GM12878 (cell line): ENCODE measurements at regions not wholly inside any gene's neighbourhood (a gene's known extent, or its start where the extent isn't known, plus 50 kb on each side); places are given as distances from the start of the nearest gene placed in this dataset.
"Not testable (repeated sequence)": the region's sequence is repeated elsewhere in the genome, so short reads cannot be mapped to it uniquely, and the experiment has no call there.

Experiments
- ATAC-seq: fragments of 200-7000 bp; cut with Tn5 transposase; 3 replicates; pipeline ENCODE4 v1.9.1; 2020; ENCODE audit warnings: mild to moderate bottlenecking, moderate library complexity
- BruUV-seq: library from RNA; stranded (reverse); fragments of 400-500 nt; replicated peaks from 2 replicates; lab custom pipeline; 2021; lab: Mats Ljungman, UMichigan
- CTCF ChIA-PET: fragments of 300-600 bp; sonication (Branson Sonifier 250); formaldehyde crosslinking; extraction: SDS; loops from one replicate; lab custom pipeline; 2021; ENCODE audit warnings: inconsistent platforms; lab: Yijun Ruan, JAX
- POLR2A ChIA-PET: fragments of 350-600 bp; formaldehyde crosslinking; extraction: SDS; loops from one replicate; lab custom pipeline; 2021; ENCODE audit warnings: inconsistent platforms; lab: Charles Lee
- RAD21 ChIA-PET: fragments of 300-600 bp; sonication (Branson Sonifier 250); formaldehyde crosslinking; loops from one replicate; lab custom pipeline; 2023; ENCODE audit warnings: antibody characterized with exemption; ENCODE audit not compliant: unreplicated experiment; lab: Charles Lee
- SMC1A ChIA-PET: fragments of 300-600 bp; sonication (Branson Sonifier 250); formaldehyde crosslinking; loops from one replicate; lab custom pipeline; 2023; ENCODE audit not compliant: unreplicated experiment, uncharacterized antibody; lab: Charles Lee
- DNase-seq: peaks from one replicate; pipeline ENCODE4 v3.0.0-alpha.2; 2011; ENCODE audit warnings: low read depth, low spot score
- FAIRE-seq: peaks from 3 replicates; lab custom pipeline; 2011; peaks lifted over from hg19 to GRCh38; lab: Jason Lieb, UNC
- H2AFZ ChIP-seq: 2 replicates; pipeline ENCODE4 v1.6.0; 2011; ENCODE audit warnings: low read depth, low read length, control low read depth; ENCODE audit not compliant: control insufficient read depth
- H3K27ac ChIP-seq: 2 replicates; pipeline ENCODE4 v1.5.1; 2011; ENCODE audit warnings: control low read depth; ENCODE audit not compliant: control insufficient read depth, insufficient read depth
- H3K27me3 ChIP-seq, 2 experiments: replicated peaks in 1 of 2; 2 replicates each; pipeline versions ENCODE4 v1.6.0 to v1.6.1; 2011; ENCODE audit warnings: low read length in 1 of 2; ENCODE audit not compliant: control insufficient read depth in 2 of 2, insufficient read depth in 2 of 2
- H3K36me3 ChIP-seq, 2 experiments: 2 replicates each; pipeline ENCODE4 v1.5.1; 2011; ENCODE audit warnings: low read length in 1 of 2; ENCODE audit not compliant: control insufficient read depth in 2 of 2, insufficient read depth in 2 of 2
- H3K4me1 ChIP-seq: 2 replicates; pipeline ENCODE4 v1.6.1; 2011; ENCODE audit warnings: mild to moderate bottlenecking, low read length, moderate library complexity, mixed read lengths; ENCODE audit not compliant: control insufficient read depth, insufficient read depth
- H3K4me2 ChIP-seq: 2 replicates; pipeline ENCODE4 v1.6.0; 2011; ENCODE audit warnings: control low read depth; ENCODE audit not compliant: control insufficient read depth, insufficient read depth
- H3K4me3 ChIP-seq: fragments of 200-600 bp; sonication (generic); 2 replicates; pipeline ENCODE4 v1.5.1; 2016
- H3K79me2 ChIP-seq: 2 replicates; pipeline ENCODE4 v1.6.0; 2011; ENCODE audit warnings: low read length; ENCODE audit not compliant: control insufficient read depth, insufficient read depth
- H3K9ac ChIP-seq: 2 replicates; pipeline ENCODE4 v1.8.0; 2011; ENCODE audit warnings: low read length, control low read depth, mixed read lengths; ENCODE audit not compliant: control insufficient read depth, insufficient read depth
- H3K9me3 ChIP-seq: replicated peaks from 3 replicates; pipeline ENCODE4 v1.5.1; 2011; ENCODE audit warnings: mild to moderate bottlenecking, low read length; ENCODE audit not compliant: control insufficient read depth, insufficient read depth
- H4K20me1 ChIP-seq: 2 replicates; pipeline ENCODE4 v1.6.0; 2011; ENCODE audit not compliant: control insufficient read depth, insufficient read depth
- ATF7 ChIP-seq: fragments of 450-650 bp; IDR thresholded peaks from 2 replicates; pipeline ENCODE4 v1.6.1; 2016; ENCODE audit warnings: low read depth, mild to moderate bottlenecking
- BRCA1 ChIP-seq: IDR thresholded peaks from 2 replicates; pipeline ENCODE4 v1.6.1; 2011; ENCODE audit warnings: low read depth, low read length, improper control_type of control experiment
- ESRRA ChIP-seq: IDR thresholded peaks from 2 replicates; pipeline ENCODE4 v1.6.1; 2012; ENCODE audit warnings: mild to moderate bottlenecking, low read length, improper control_type of control experiment
- ETV6 ChIP-seq, 2 experiments: fragments of 450-650 bp in 1 of 2; IDR thresholded peaks in 1 of 2; conservative IDR thresholded peaks in 1 of 2; 2 replicates each; pipeline ENCODE4 v1.6.1; 2014; ENCODE audit warnings: antibody characterized with exemption in 1 of 2, borderline replicate concordance in 1 of 2, low read depth in 1 of 2, mild to moderate bottlenecking in 1 of 2, moderate library complexity in 1 of 2
- IKZF1 ChIP-seq: fragments of 450-650 bp; conservative IDR thresholded peaks from 2 replicates; pipeline ENCODE4 v1.6.1; 2017; ENCODE audit warnings: antibody characterized with exemption, mild to moderate bottlenecking
- KLF5 ChIP-seq: fragments of 450-650 bp; IDR thresholded peaks from 2 replicates; pipeline ENCODE4 v1.6.1; 2014; ENCODE audit warnings: mild to moderate bottlenecking; ENCODE audit not compliant: partially characterized antibody
- NR2C1 ChIP-seq: fragments of 450-650 bp; IDR thresholded peaks from 2 replicates; pipeline ENCODE4 v1.6.1; 2017; ENCODE audit warnings: antibody characterized with exemption, mild to moderate bottlenecking, moderate library complexity
- SREBF1 ChIP-seq: IDR thresholded peaks from 2 replicates; pipeline ENCODE4 v1.6.1; 2012; ENCODE audit warnings: mild to moderate bottlenecking, low read length
- STAT1 ChIP-seq: fragments of 450-650 bp; conservative IDR thresholded peaks from 2 replicates; pipeline ENCODE4 v1.6.1; 2014; ENCODE audit warnings: antibody characterized with exemption, mild to moderate bottlenecking
- ZSCAN29 ChIP-seq: fragments of 450-650 bp; IDR thresholded peaks from 2 replicates; pipeline ENCODE4 v1.6.1; 2017; ENCODE audit warnings: mild to moderate bottlenecking, moderate library complexity
- WGBS: methylation state at CpG from one replicate; pipeline ENCODE4 v1.1.6; 2016; ENCODE audit warnings: low lambda C conversion rate; ENCODE audit not compliant: insufficient replicate concordance, insufficient coverage; ENCODE audit errors: missing lambda C conversion rate; 5-methylcytosine and 5-hydroxymethylcytosine counted together
- in situ Hi-C: fragments of 300-500 bp; cut with MboI; formaldehyde crosslinking; loops from 9 replicates; pipeline ENCODE4 v1.14.3; 2018; ENCODE audit warnings: mixed read lengths
- intact Hi-C: fragments of 100-400 bp; cut with micrococcal nuclease; formaldehyde crosslinking; loops from one replicate; pipeline ENCODE4 v1.14.2; 2022; ENCODE audit not compliant: unreplicated experiment
- TF ChIP-seq, protein P1 (sequence below): fragments of 450-650 bp; IDR thresholded peaks from 2 replicates; pipeline ENCODE4 v1.6.1; 2017; ENCODE audit warnings: borderline replicate concordance
- TF ChIP-seq, protein P2 (sequence below): IDR thresholded peaks from 2 replicates; pipeline ENCODE4 v1.6.1; 2012; ENCODE audit warnings: low read depth, low read length, improper control_type of control experiment
- TF ChIP-seq, protein P3 (sequence below): fragments of 150-350 bp; IDR thresholded peaks from 2 replicates; pipeline ENCODE4 v1.6.1; 2016; ENCODE audit warnings: low read depth, low read length

DNA sequence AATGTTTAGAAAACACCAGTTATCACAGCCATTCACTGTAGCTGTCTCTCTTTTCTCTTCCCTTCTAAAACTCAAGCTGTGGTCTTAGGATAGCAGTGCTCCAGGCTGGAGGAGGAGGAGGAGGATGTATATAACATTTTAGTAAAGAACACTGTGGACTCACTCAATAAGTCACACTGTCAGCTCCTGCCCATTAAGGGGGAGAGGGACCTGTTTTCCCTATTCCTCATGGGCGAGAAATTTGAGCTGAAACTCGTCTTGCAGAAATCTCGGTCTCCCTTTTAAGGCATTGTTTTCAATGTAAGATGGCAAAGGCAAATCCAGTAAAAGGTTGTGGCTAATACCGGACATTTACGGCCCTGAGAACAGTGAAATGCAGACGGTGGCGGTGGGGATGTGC lies 114.8 kb upstream of the ZNF236 start:
- POLR2A ChIA-PET: no interaction called here
- no peak overlapping the region for H3K4me3 ChIP-seq
- BruUV-seq: no TSS peak
- TF ChIP-seq KLF5 (no peak), ATF7 (no peak), SREBF1 (no peak), ETV6 (conservative IDR thresholded peaks at IDR 0.05 in 1 of 2, IDR thresholded peaks at IDR 0.05 in 1 of 2; ENCODE audit: borderline replicate concordance in 1 of 2, low read depth in 1 of 2) (no peak), STAT1 (no peak), IKZF1 (no peak), BRCA1 (no peak), ZSCAN29 (no peak), ESRRA (no peak), NR2C1 (no peak)
- TF ChIP-seq, protein P1, sequence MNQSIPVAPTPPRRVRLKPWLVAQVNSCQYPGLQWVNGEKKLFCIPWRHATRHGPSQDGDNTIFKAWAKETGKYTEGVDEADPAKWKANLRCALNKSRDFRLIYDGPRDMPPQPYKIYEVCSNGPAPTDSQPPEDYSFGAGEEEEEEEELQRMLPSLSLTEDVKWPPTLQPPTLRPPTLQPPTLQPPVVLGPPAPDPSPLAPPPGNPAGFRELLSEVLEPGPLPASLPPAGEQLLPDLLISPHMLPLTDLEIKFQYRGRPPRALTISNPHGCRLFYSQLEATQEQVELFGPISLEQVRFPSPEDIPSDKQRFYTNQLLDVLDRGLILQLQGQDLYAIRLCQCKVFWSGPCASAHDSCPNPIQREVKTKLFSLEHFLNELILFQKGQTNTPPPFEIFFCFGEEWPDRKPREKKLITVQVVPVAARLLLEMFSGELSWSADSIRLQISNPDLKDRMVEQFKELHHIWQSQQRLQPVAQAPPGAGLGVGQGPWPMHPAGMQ: no peak
- TF ChIP-seq, protein P2, sequence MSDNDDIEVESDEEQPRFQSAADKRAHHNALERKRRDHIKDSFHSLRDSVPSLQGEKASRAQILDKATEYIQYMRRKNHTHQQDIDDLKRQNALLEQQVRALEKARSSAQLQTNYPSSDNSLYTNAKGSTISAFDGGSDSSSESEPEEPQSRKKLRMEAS: no peak
- TF ChIP-seq, protein P3, sequence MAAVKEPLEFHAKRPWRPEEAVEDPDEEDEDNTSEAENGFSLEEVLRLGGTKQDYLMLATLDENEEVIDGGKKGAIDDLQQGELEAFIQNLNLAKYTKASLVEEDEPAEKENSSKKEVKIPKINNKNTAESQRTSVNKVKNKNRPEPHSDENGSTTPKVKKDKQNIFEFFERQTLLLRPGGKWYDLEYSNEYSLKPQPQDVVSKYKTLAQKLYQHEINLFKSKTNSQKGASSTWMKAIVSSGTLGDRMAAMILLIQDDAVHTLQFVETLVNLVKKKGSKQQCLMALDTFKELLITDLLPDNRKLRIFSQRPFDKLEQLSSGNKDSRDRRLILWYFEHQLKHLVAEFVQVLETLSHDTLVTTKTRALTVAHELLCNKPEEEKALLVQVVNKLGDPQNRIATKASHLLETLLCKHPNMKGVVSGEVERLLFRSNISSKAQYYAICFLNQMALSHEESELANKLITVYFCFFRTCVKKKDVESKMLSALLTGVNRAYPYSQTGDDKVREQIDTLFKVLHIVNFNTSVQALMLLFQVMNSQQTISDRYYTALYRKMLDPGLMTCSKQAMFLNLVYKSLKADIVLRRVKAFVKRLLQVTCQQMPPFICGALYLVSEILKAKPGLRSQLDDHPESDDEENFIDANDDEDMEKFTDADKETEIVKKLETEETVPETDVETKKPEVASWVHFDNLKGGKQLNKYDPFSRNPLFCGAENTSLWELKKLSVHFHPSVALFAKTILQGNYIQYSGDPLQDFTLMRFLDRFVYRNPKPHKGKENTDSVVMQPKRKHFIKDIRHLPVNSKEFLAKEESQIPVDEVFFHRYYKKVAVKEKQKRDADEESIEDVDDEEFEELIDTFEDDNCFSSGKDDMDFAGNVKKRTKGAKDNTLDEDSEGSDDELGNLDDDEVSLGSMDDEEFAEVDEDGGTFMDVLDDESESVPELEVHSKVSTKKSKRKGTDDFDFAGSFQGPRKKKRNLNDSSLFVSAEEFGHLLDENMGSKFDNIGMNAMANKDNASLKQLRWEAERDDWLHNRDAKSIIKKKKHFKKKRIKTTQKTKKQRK: no peak
- TF ChIP-seq, all 136 proteins: peak for 0
- no peak for DNase-seq
- no peaks in the 10 kb centered on the region for H3K27me3 ChIP-seq
- no peak overlapping the region for H3K27ac ChIP-seq
- no peaks in the 10 kb centered on the region for H3K4me1 ChIP-seq
- H3K36me3 ChIP-seq: no peaks in the 10 kb centered on the region
- no peaks in the 10 kb centered on the region for H4K20me1 ChIP-seq
- ChIA-PET SMC1A (interaction anchor here (1.0 kb wide), 1 partner anchor 309 kb away, joined by 3 read pairs; no protein-coding TSS in a partner anchor), RAD21 (interaction anchor here (1.0 to 1.5 kb wide), 3 partner anchors 20 to 309 kb away, joined by 3 to 5 read pairs (median 3); no protein-coding TSS in a partner anchor), CTCF (interaction anchor here (0.9 to 1.2 kb wide), 3 partner anchors 80 to 310 kb away, joined by 3 to 5 read pairs (median 3); no protein-coding TSS in a partner anchor)
- no peak for ATAC-seq
- WGBS: 66% methylated on average over 7 of the region's 7 CpGs
- no peak overlapping the region for H3K9ac ChIP-seq
- H3K4me2 ChIP-seq: no peak overlapping the region
- H3K79me2 ChIP-seq: no peaks in the 10 kb centered on the region
- intact Hi-C loops: no loop called here
- FAIRE-seq: no peak
- no peaks in the 10 kb centered on the region for H3K9me3 ChIP-seq
- in situ Hi-C loops: loop anchor here (5.0 kb wide), 1 partner anchor 310 kb away; no protein-coding TSS in a partner anchor
- no peak overlapping the region for H2AFZ ChIP-seq

DNA sequence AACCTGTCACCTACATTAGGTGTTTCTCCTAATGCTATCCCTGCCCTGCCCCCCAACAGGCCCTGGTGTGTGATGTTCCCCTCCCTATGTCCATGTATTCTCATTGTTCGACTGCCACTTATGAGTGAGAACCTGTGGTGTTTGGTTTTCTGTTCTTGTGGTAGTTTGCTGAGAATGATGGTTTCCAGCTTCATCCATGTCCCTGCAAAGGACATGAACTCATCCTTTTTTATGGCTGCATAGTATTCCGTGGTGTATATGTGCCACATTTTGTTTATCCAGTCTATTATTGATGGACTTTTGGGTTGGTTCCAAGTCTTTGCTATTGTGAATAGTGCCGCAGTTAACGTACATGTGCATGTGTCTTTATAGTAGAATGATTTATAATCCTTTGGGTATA lies 117.8 kb upstream of the ZNF236 start:
- H3K4me3 ChIP-seq, BruUV-seq, in situ Hi-C loops, SMC1A ChIA-PET, H4K20me1 ChIP-seq, H3K27ac ChIP-seq, H3K9ac ChIP-seq, CTCF ChIA-PET, H2AFZ ChIP-seq, H3K4me1 ChIP-seq, H3K4me2 ChIP-seq, POLR2A ChIA-PET, RAD21 ChIA-PET, H3K79me2 ChIP-seq, ATAC-seq, FAIRE-seq, H3K27me3 ChIP-seq, H3K9me3 ChIP-seq, H3K36me3 ChIP-seq, intact Hi-C loops, DNase-seq: not testable (repeated sequence)
- WGBS: 54% methylated on average over 4 of the region's 4 CpGs
